H1 (cell line): ENCODE measurements at regions not wholly inside any gene's neighbourhood (a gene's known extent, or its start where the extent isn't known, plus 50 kb on each side); places are given as distances from the start of the nearest gene placed in this dataset.

Experiments
- CTCF ChIA-PET: fragments of 300-600 bp; sonication (Branson Sonifier 250); formaldehyde crosslinking; loops from one replicate; lab custom pipeline; 2021; ENCODE audit not compliant: partially characterized antibody; lab: Charles Lee
- POLR2A ChIA-PET: fragments of 300-600 bp; sonication (Branson Sonifier 250); formaldehyde crosslinking; loops from one replicate; lab custom pipeline; 2021; ENCODE audit warnings: inconsistent platforms; ENCODE audit not compliant: partially characterized antibody; lab: Charles Lee
- DNase-seq, 2 experiments: peaks; one replicate each; pipeline versions ENCODE4 v3.0.0 to v3.0.0-alpha.2; 2010 to 2022; ENCODE audit warnings: low spot score in 2 of 2, low read depth in 1 of 2, mixed read lengths in 1 of 2
- FAIRE-seq: peaks from 2 replicates; lab custom pipeline; 2011; peaks lifted over from hg19 to GRCh38; lab: Jason Lieb, UNC
- H2AFZ ChIP-seq: 2 replicates; pipeline ENCODE4 v1.8.1; 2012; ENCODE audit warnings: low read length, inconsistent platforms
- H2AK5ac ChIP-seq: 2 replicates; pipeline ENCODE4 v1.6.1; 2013; ENCODE audit warnings: low read depth, low read length
- H2BK120ac ChIP-seq: replicated peaks from 2 replicates; pipeline ENCODE3; 2013; ENCODE audit warnings: low read depth, low read length, inconsistent platforms
- H2BK12ac ChIP-seq: 2 replicates; pipeline ENCODE4 v1.6.1; 2013; ENCODE audit warnings: low read depth, low read length
- H2BK15ac ChIP-seq: 2 replicates; pipeline ENCODE4 v1.6.1; 2013; ENCODE audit warnings: low read length
- H2BK20ac ChIP-seq: 2 replicates; pipeline ENCODE4 v1.6.1; 2013; ENCODE audit warnings: low read length
- H2BK5ac ChIP-seq: 2 replicates; pipeline ENCODE4 v1.6.1; 2013; ENCODE audit warnings: low read depth, low read length
- H3K14ac ChIP-seq: 2 replicates; pipeline ENCODE4 v1.6.1; 2013; ENCODE audit warnings: inconsistent platforms; ENCODE audit not compliant: insufficient read length
- H3K18ac ChIP-seq: 2 replicates; pipeline ENCODE4 v1.6.1; 2013; ENCODE audit warnings: low read length; ENCODE audit errors: extremely low read depth
- H3K23ac ChIP-seq: 2 replicates; pipeline ENCODE4 v1.6.1; 2013; ENCODE audit warnings: inconsistent platforms; ENCODE audit not compliant: insufficient read length
- H3K23me2 ChIP-seq: 2 replicates; pipeline ENCODE4 v1.6.1; 2013; ENCODE audit warnings: low read depth, low read length
- H3K27ac ChIP-seq: 2 replicates; pipeline ENCODE4 v1.6.1; 2011; ENCODE audit warnings: low read depth, low read length, inconsistent platforms
- H3K27me3 ChIP-seq, 4 experiments: replicated peaks in 1 of 4; 1 replicate in 1 of 4; 2 replicates in 3 of 4; pipeline versions ENCODE4 v1.6.1 to v1.8.1; 2011 to 2013; ENCODE audit warnings: low read length in 3 of 4, mild to moderate bottlenecking in 3 of 4, inconsistent platforms in 2 of 4, mixed read lengths in 2 of 4, moderate library complexity in 1 of 4; ENCODE audit not compliant: control insufficient read depth in 3 of 4, insufficient read depth in 3 of 4; ENCODE audit errors: extremely low read depth in 1 of 4
- H3K36me3 ChIP-seq, 4 experiments: 2 replicates each; pipeline versions ENCODE4 v1.6.1 to v1.8.1; 2011 to 2013; ENCODE audit warnings: mild to moderate bottlenecking in 4 of 4, low read length in 3 of 4, moderate library complexity in 2 of 4, control low read depth in 1 of 4, inconsistent platforms in 1 of 4; ENCODE audit not compliant: insufficient read depth in 4 of 4, control insufficient read depth in 2 of 4
- H3K4ac ChIP-seq: replicated peaks from 2 replicates; pipeline ENCODE3; 2013; ENCODE audit warnings: low read length, low read depth, mixed read lengths, inconsistent platforms; ENCODE audit not compliant: insufficient read length
- H3K4me1 ChIP-seq, 4 experiments: replicated peaks in 1 of 4; 1 replicate in 1 of 4; 2 replicates in 3 of 4; pipeline versions ENCODE4 v1.6.1 to v1.8.1; 2011 to 2013; ENCODE audit warnings: low read length in 3 of 4, inconsistent platforms in 2 of 4, mixed read lengths in 1 of 4; ENCODE audit not compliant: insufficient read depth in 4 of 4, control insufficient read depth in 3 of 4
- H3K4me2 ChIP-seq, 2 experiments: 2 replicates each; pipeline versions ENCODE4 v1.6.1 to v1.8.1; 2011 to 2013; ENCODE audit warnings: low read depth in 2 of 2, low read length in 2 of 2, control low read depth in 1 of 2, inconsistent platforms in 1 of 2, mild to moderate bottlenecking in 1 of 2; ENCODE audit not compliant: insufficient read depth in 1 of 2
- H3K4me3 ChIP-seq, 4 experiments: fragments of 200-600, 300-600 bp in 1 of 4; sonication (generic), shearing (Covaris generic), sonication (Bioruptor Twin) in 1 of 4; 2 replicates each; pipeline versions ENCODE4 v1.5.1 to v1.8.1; 2011 to 2016; ENCODE audit warnings: low read length in 4 of 4, low read depth in 3 of 4, control low read depth in 2 of 4, inconsistent platforms in 2 of 4, mild to moderate bottlenecking in 2 of 4, mixed read lengths in 1 of 4, moderate library complexity in 1 of 4; ENCODE audit not compliant: insufficient read depth in 2 of 4; ENCODE audit errors: extremely low read depth in 1 of 4
- H3K56ac ChIP-seq: replicated peaks from 2 replicates; pipeline ENCODE3; 2013; ENCODE audit warnings: low read depth, mild to moderate bottlenecking, mixed read lengths, low read length, inconsistent platforms; ENCODE audit not compliant: insufficient read length
- H3K79me1 ChIP-seq: 2 replicates; pipeline ENCODE4 v1.6.1; 2013; ENCODE audit warnings: low read depth, low read length, control low read depth
- H3K79me2 ChIP-seq, 2 experiments: 2 replicates each; pipeline versions ENCODE4 v1.6.1 to v1.8.1; 2012 to 2013; ENCODE audit warnings: low read length in 2 of 2, mild to moderate bottlenecking in 2 of 2, inconsistent platforms in 1 of 2; ENCODE audit not compliant: insufficient read depth in 2 of 2, control insufficient read depth in 1 of 2
- H3K9ac ChIP-seq, 4 experiments: replicated peaks in 1 of 4; 1 replicate in 1 of 4; 2 replicates in 3 of 4; pipeline versions ENCODE4 v1.6.1 to v1.8.1; 2011 to 2013; ENCODE audit warnings: low read depth in 3 of 4, low read length in 3 of 4, control low read depth in 2 of 4, mild to moderate bottlenecking in 2 of 4, moderate library complexity in 2 of 4, inconsistent platforms in 1 of 4; ENCODE audit errors: extremely low read depth in 1 of 4
- H3K9me3 ChIP-seq, 2 experiments: 2 replicates each; pipeline versions ENCODE4 v1.6.1 to v1.8.1; 2012 to 2013; ENCODE audit warnings: mild to moderate bottlenecking in 2 of 2, moderate library complexity in 2 of 2, control low read depth in 1 of 2, inconsistent platforms in 1 of 2, low read depth in 1 of 2, low read length in 1 of 2, mixed read lengths in 1 of 2; ENCODE audit not compliant: insufficient read depth in 2 of 2
- H4K20me1 ChIP-seq, 2 experiments: replicated peaks in 1 of 2; 2 replicates each; pipeline versions ENCODE3 to v1.8.1; 2011 to 2013; ENCODE audit warnings: inconsistent platforms in 2 of 2, low read length in 2 of 2, mild to moderate bottlenecking in 1 of 2; ENCODE audit not compliant: insufficient read depth in 2 of 2, control insufficient read depth in 1 of 2
- H4K5ac ChIP-seq: 2 replicates; pipeline ENCODE4 v1.6.1; 2013; ENCODE audit warnings: low read length, low read depth, mixed read lengths, inconsistent platforms; ENCODE audit not compliant: insufficient read length
- H4K8ac ChIP-seq: 2 replicates; pipeline ENCODE4 v1.8.0; 2013; ENCODE audit warnings: mild to moderate bottlenecking, moderate library complexity, low read length, inconsistent platforms; ENCODE audit not compliant: insufficient read depth; ENCODE audit errors: extremely low read depth
- H4K91ac ChIP-seq: replicated peaks from 2 replicates; pipeline ENCODE3; 2013; ENCODE audit warnings: low read length, mixed read lengths, inconsistent platforms; ENCODE audit not compliant: insufficient read length
- BCL11A ChIP-seq, 2 experiments: IDR thresholded peaks; one replicate each; pipeline ENCODE4 v1.6.1; 2011; ENCODE audit warnings: low read depth in 2 of 2, low read length in 2 of 2, mild to moderate bottlenecking in 2 of 2
- CBX5 ChIP-seq: fragments of 300-800, 300-1000 bp; sonication (generic); IDR thresholded peaks from 2 replicates; pipeline ENCODE4 v1.7.1; 2016; ENCODE audit warnings: antibody characterized with exemption, low read length, low read depth
- JUN ChIP-seq: IDR thresholded peaks from 2 replicates; pipeline ENCODE4 v1.6.1; 2011; ENCODE audit warnings: low read depth, mild to moderate bottlenecking, improper control_type of control experiment, low read length
- SUZ12 ChIP-seq: fragments of 200-600 bp; sonication (generic); IDR thresholded peaks from 2 replicates; pipeline ENCODE4 v1.6.1; 2012; ENCODE audit warnings: mild to moderate bottlenecking, inconsistent platforms, low read length, moderate library complexity, mixed read lengths
- YY1 ChIP-seq: IDR thresholded peaks from 2 replicates; pipeline ENCODE4 v1.6.1; 2011; ENCODE audit warnings: low read depth, mild to moderate bottlenecking, low read length
- WGBS, 2 experiments: shearing (Covaris generic) in 1 of 2; methylation state at CpG; one replicate each; pipeline versions ENCODE4 v1.1.6 to v1.1.7; 2013 to 2015; ENCODE audit warnings: low lambda C conversion rate in 2 of 2, mixed read lengths in 2 of 2, inconsistent platforms in 1 of 2, low coverage in 1 of 2, missing lambda C conversion rate in 1 of 2; ENCODE audit not compliant: insufficient replicate concordance in 2 of 2, insufficient coverage in 1 of 2, insufficient read length in 1 of 2; ENCODE audit errors: extremely low coverage in 1 of 2, missing lambda C conversion rate in 1 of 2; 5-methylcytosine and 5-hydroxymethylcytosine counted together

- H3K23ac ChIP-seq, result no peak overlapping the region
- H2BK12ac ChIP-seq, result no peak overlapping the region; the same call in 1 of the 2 replicates
- no peak overlapping the region for H4K91ac ChIP-seq
- POLR2A ChIA-PET, result interaction anchor here (0.6 to 1.3 kb wide), 4 partner anchors 9 to 65 kb away, joined by 3 to 4 read pairs (median 3); no protein-coding TSS in a partner anchor
- no peak overlapping the region for H2BK5ac ChIP-seq
- peaks cover 0 to 11% (median 4%) of the 10 kb centered on the region in 4 experiments; a peak in 5 of 7 replicates for H3K27me3 ChIP-seq
- no peak overlapping the region for H2BK20ac ChIP-seq
- WGBS, 2 experiments, result 88% methylated on average over 16 of the region's 16 CpGs; no CpG with 5 or more reads in 1 of the 2 experiments
- H3K4me2 ChIP-seq, result no peak overlapping the region
- no peaks in the 10 kb centered on the region; a peak in 1 of 8 replicates for H3K36me3 ChIP-seq
- no peak overlapping the region for H2BK120ac ChIP-seq
- H2BK15ac ChIP-seq, result 0 out of 2 replicates have a peak overlapping the region, but pooled peaks have one; percentile 3
- no peak for FAIRE-seq
- H4K8ac ChIP-seq, result no peak overlapping the region
- DNase-seq, result no peak
- H4K20me1 ChIP-seq, result no peaks in the 10 kb centered on the region
- H2AK5ac ChIP-seq, result no peak overlapping the region
- H3K14ac ChIP-seq, result no peak overlapping the region
- no peak overlapping the region for H3K56ac ChIP-seq
- no peak overlapping the region for H2AFZ ChIP-seq
- H3K4me3 ChIP-seq, result no peak overlapping the region
- peaks cover 0 to 20% (median 9%) of the 10 kb centered on the region in 4 experiments; a peak in 6 of 7 replicates for H3K4me1 ChIP-seq
- H3K27ac ChIP-seq, result no peak overlapping the region
- no peaks in the 10 kb centered on the region for H3K79me1 ChIP-seq
- H3K4ac ChIP-seq, result no peak overlapping the region
- no peaks in the 10 kb centered on the region for H3K79me2 ChIP-seq
- H3K9me3 ChIP-seq, result no peaks in the 10 kb centered on the region
- H3K18ac ChIP-seq, result no peak overlapping the region
- TF ChIP-seq CBX5 (no peak), SUZ12 (no peak), YY1 (no peak), JUN (no peak), BCL11A (IDR thresholded peaks at IDR 0.05; ENCODE audit: low read depth in 2 of 2, low read length in 2 of 2) (no peak)
- no peak overlapping the region for H4K5ac ChIP-seq
- CTCF ChIA-PET, result interaction anchor here (0.6 to 9.4 kb wide), 8 partner anchors 10 to 77 kb away, joined by 3 to 56 read pairs (median 4); no protein-coding TSS in a partner anchor
- no peak overlapping the region for H3K9ac ChIP-seq
- no peaks in the 10 kb centered on the region for H3K23me2 ChIP-seq
Observed at GRCh38 chr5:176735383-176736265, 74.7 kb upstream of the UNC5A start.
